EH (cell line): ENCODE measurements at regions not wholly inside any gene's neighbourhood (a gene's known extent, or its start where the extent isn't known, plus 50 kb on each side); places are given as distances from the start of the nearest gene placed in this dataset.
"Not testable (repeated sequence)": the region's sequence is repeated elsewhere in the genome, so short reads cannot be mapped to it uniquely, and the experiment has no call there.

Source experiments
- DNase-seq: peaks from one replicate; pipeline ENCODE4 v3.0.0-alpha.2; 2015; ENCODE audit warnings: low read depth

- DNase-seq: no peak
Observed at GRCh38 chr18:44545359-44545985, 135.2 kb upstream of the SETBP1 start.

- no peak for DNase-seq
Observed at GRCh38 chr18:44546954-44547353, 133.7 kb upstream of the SETBP1 start.

- no peak for DNase-seq
Observed at GRCh38 chr18:44548291-44549221, 132.1 kb upstream of the SETBP1 start.

- DNase-seq: no peak
Observed at GRCh38 chr18:44552706-44553105, 128.0 kb upstream of the SETBP1 start.

- no peak for DNase-seq
Observed at GRCh38 chr18:44556296-44556695, 124.4 kb upstream of the SETBP1 start.

- no peak for DNase-seq
Observed at GRCh38 chr18:44557616-44558151, 123.0 kb upstream of the SETBP1 start.

- no peak for DNase-seq
Observed at GRCh38 chr18:44558767-44559166, 121.9 kb upstream of the SETBP1 start.

GRCh38 chr18:44562986-44563385 lies 117.7 kb upstream of the SETBP1 start:
- DNase-seq: peak; percentile 17

GRCh38 chr18:44564922-44565321 lies 115.8 kb upstream of the SETBP1 start:
- peak; percentile 75 for DNase-seq

- no peak for DNase-seq
Observed at GRCh38 chr18:44568342-44568741, 112.3 kb upstream of the SETBP1 start.

GRCh38 chr18:44568986-44569385 lies 111.7 kb upstream of the SETBP1 start:
- DNase-seq: peak; percentile 84

GRCh38 chr18:44569391-44570055 lies 111.2 kb upstream of the SETBP1 start:
- no peak for DNase-seq

GRCh38 chr18:44579028-44579702 lies 101.5 kb upstream of the SETBP1 start:
- peak; percentile 78 for DNase-seq

- DNase-seq: no peak
Observed at GRCh38 chr18:44579745-44580144, 100.9 kb upstream of the SETBP1 start.

GRCh38 chr18:44580159-44580558 lies 100.5 kb upstream of the SETBP1 start:
- DNase-seq: no peak

- DNase-seq: not testable (repeated sequence)
Observed at GRCh38 chr18:44580782-44581181, 99.9 kb upstream of the SETBP1 start.

GRCh38 chr18:44582456-44582855 lies 98.2 kb upstream of the SETBP1 start:
- no peak for DNase-seq

GRCh38 chr18:44584900-44585299 lies 95.8 kb upstream of the SETBP1 start:
- DNase-seq: no peak

GRCh38 chr18:44586782-44587524 lies 93.7 kb upstream of the SETBP1 start:
- no peak for DNase-seq

GRCh38 chr18:44588508-44588907 lies 92.2 kb upstream of the SETBP1 start:
- no peak for DNase-seq

GRCh38 chr18:44589693-44590355 lies 90.9 kb upstream of the SETBP1 start:
- peak; percentile 90 for DNase-seq
